Endodermal cell (in vitro differentiated cells): ENCODE measurements at regions not wholly inside any gene's neighbourhood (a gene's known extent, or its start where the extent isn't known, plus 50 kb on each side); places are given as distances from the start of the nearest gene placed in this dataset.

Experiments
- DNase-seq: peaks from one replicate; pipeline ENCODE4 v3.0.0-alpha.2; 2017
- H3K27ac ChIP-seq: 2 replicates; pipeline ENCODE4 v1.5.1; 2013; ENCODE audit warnings: mild to moderate bottlenecking, low read depth, low read length, moderate library complexity
- H3K27me3 ChIP-seq: 2 replicates; pipeline ENCODE4 v1.6.1; 2013; ENCODE audit warnings: mild to moderate bottlenecking, low read length, moderate library complexity; ENCODE audit not compliant: insufficient read depth, control insufficient read depth, poor library complexity, severe bottlenecking
- H3K36me3 ChIP-seq: 2 replicates; pipeline ENCODE4 v1.7.0; 2013; ENCODE audit warnings: mild to moderate bottlenecking, low read length, moderate library complexity; ENCODE audit not compliant: control insufficient read depth, insufficient read depth
- H3K4me1 ChIP-seq: one replicate; pipeline ENCODE4 v1.7.0; 2013; ENCODE audit warnings: low read length; ENCODE audit not compliant: control insufficient read depth, insufficient read depth
- H3K4me3 ChIP-seq: 2 replicates; pipeline ENCODE4 v1.5.1; 2013; ENCODE audit warnings: mild to moderate bottlenecking, low read length, moderate library complexity
- H3K9ac ChIP-seq: 2 replicates; pipeline ENCODE4 v1.6.1; 2013; ENCODE audit warnings: mild to moderate bottlenecking, low read length, moderate library complexity; ENCODE audit not compliant: poor library complexity, severe bottlenecking; ENCODE audit errors: extremely low read depth
- H3K9me3 ChIP-seq: 2 replicates; pipeline ENCODE4 v1.6.1; 2013; ENCODE audit warnings: mild to moderate bottlenecking, low read length, moderate library complexity; ENCODE audit not compliant: control insufficient read depth
- H3K27ac Mint-ChIP-seq: 2 replicates; pipeline ENCODE4 v1.8.0; 2020; ENCODE audit warnings: mixed read lengths
- H3K27me3 Mint-ChIP-seq: 2 replicates; pipeline ENCODE4 v1.8.0; 2021; ENCODE audit warnings: mild to moderate bottlenecking, mixed read lengths; ENCODE audit not compliant: insufficient read depth
- H3K36me3 Mint-ChIP-seq: 2 replicates; pipeline ENCODE4 v1.8.0; 2020; ENCODE audit warnings: low read depth, mixed read lengths
- H3K4me1 Mint-ChIP-seq: 2 replicates; pipeline ENCODE4 v1.8.0; 2020; ENCODE audit warnings: mixed read lengths
- H3K4me3 Mint-ChIP-seq: 2 replicates; pipeline ENCODE4 v1.8.0; 2020; ENCODE audit warnings: mild to moderate bottlenecking, moderate library complexity, mixed read lengths
- H3K9me3 Mint-ChIP-seq: 2 replicates; pipeline ENCODE4 v1.8.0; 2020; ENCODE audit warnings: mild to moderate bottlenecking, mixed read lengths
- CTCF ChIP-seq: fragments of 200-600 bp; sonication (generic); conservative IDR thresholded peaks from 2 replicates; pipeline ENCODE4 v1.5.0; 2021; ENCODE audit warnings: antibody characterized with exemption, mild to moderate bottlenecking
- WGBS, 2 experiments: methylation state at CpG; one replicate each; pipeline versions ENCODE4 v1.1.5 to v1.1.7; 2013; ENCODE audit warnings: missing lambda C conversion rate in 2 of 2, mixed read lengths in 1 of 2; ENCODE audit not compliant: insufficient coverage in 1 of 2, insufficient read length in 1 of 2; 5-methylcytosine and 5-hydroxymethylcytosine counted together

GRCh38 chr2:176665086-176665485, 395.8 kb downstream of the MTX2 start:
- Mint-ChIP-seq H3K36me3 (peaks cover 2% of the 10 kb centered on the region), H3K9me3 (no peaks in the 10 kb centered on the region), H3K27me3 (peaks cover 18% of the 10 kb centered on the region), H3K4me1 (peaks cover 18% of the 10 kb centered on the region), H3K4me3 (no peak overlapping the region), H3K27ac (no peak overlapping the region)
- no peak for TF ChIP-seq CTCF
- H3K9ac ChIP-seq: no peak overlapping the region
- no peaks in the 10 kb centered on the region for H3K27me3 ChIP-seq
- H3K36me3 ChIP-seq: no peaks in the 10 kb centered on the region
- H3K9me3 ChIP-seq: no peaks in the 10 kb centered on the region
- DNase-seq: no peak
- H3K4me3 ChIP-seq: no peak overlapping the region
- H3K4me1 ChIP-seq: no peaks in the 10 kb centered on the region
- 80 to 91% methylated on average over 1 of the region's 1 CpG for WGBS, 2 experiments
- H3K27ac ChIP-seq: no peak overlapping the region

DNA sequence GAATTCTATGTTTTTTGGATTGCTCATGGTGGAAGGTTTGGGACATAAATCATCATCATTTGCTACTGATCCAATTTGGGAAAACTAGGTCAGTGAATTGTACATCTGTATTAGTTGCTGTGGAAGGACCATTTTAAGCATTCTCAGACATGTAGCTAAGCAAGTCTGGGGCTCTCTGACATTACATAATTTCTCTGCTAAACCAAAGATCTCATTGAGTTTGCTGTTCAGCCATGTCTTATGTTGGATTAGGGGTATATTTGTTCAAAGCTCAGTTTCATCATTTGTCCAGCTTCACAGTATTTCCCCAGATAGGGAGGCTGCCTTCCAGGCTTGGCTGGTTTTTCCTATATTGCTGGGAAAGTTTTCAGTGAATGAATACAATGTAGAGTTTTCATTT, 399.7 kb downstream of the MTX2 start:
- Mint-ChIP-seq H3K9me3 (no peaks in the 10 kb centered on the region), H3K36me3 (no peaks in the 10 kb centered on the region), H3K27ac (no peak overlapping the region), H3K27me3 (peaks cover 7% of the 10 kb centered on the region), H3K4me3 (no peak overlapping the region), H3K4me1 (peaks cover 18% of the 10 kb centered on the region)
- Histone ChIP-seq H3K27ac (no peak overlapping the region), H3K4me3 (no peak overlapping the region), H3K4me1 (no peaks in the 10 kb centered on the region), H3K36me3 (no peaks in the 10 kb centered on the region), H3K9me3 (no peaks in the 10 kb centered on the region), H3K27me3 (no peaks in the 10 kb centered on the region), H3K9ac (no peak overlapping the region)
- no peak for DNase-seq
- no peak for TF ChIP-seq CTCF

GRCh38 chr2:176669398-176670174, 400.3 kb downstream of the MTX2 start:
- no peak overlapping the region for H3K27ac Mint-ChIP-seq

More at GRCh38 chr2:176669398-176670174, 400.3 kb downstream of the MTX2 start:
- no peak for DNase-seq
- H3K9me3 Mint-ChIP-seq: no peaks in the 10 kb centered on the region
- H3K27me3 Mint-ChIP-seq: peaks cover 7% of the 10 kb centered on the region
- no peaks in the 10 kb centered on the region for H3K36me3 Mint-ChIP-seq
- peaks cover 21% of the 10 kb centered on the region for H3K4me1 Mint-ChIP-seq
- WGBS, 2 experiments: 56 to 71% methylated on average over 3 to 5 of the region's 5 CpGs
- no peak overlapping the region for H3K4me3 Mint-ChIP-seq
- no peaks in the 10 kb centered on the region for H3K36me3 ChIP-seq
- H3K27ac ChIP-seq: no peak overlapping the region
- no peaks in the 10 kb centered on the region for H3K27me3 ChIP-seq
- no peaks in the 10 kb centered on the region for H3K4me1 ChIP-seq
- H3K9ac ChIP-seq: no peak overlapping the region
- no peak for TF ChIP-seq CTCF
- H3K9me3 ChIP-seq: no peaks in the 10 kb centered on the region
- H3K4me3 ChIP-seq: no peak overlapping the region
